DMS153 (cell line): ENCODE measurements at regions not wholly inside any gene's neighbourhood (a gene's known extent, or its start where the extent isn't known, plus 50 kb on each side); places are given as distances from the start of the nearest gene placed in this dataset.

Experiments
- DNase-seq: peaks from one replicate; lab custom pipeline; 2025; lab: John Stamatoyannopoulos, UW

- no peak for DNase-seq
These were observed 159.4 kb downstream of the COPS8 start for GRCh38 chr2:237244976-237245646.

- no peak for DNase-seq
These were observed 163.4 kb downstream of the COL6A3 start for GRCh38 chr2:237250599-237250998.

GRCh38 chr2:237251986-237252385 lies 162.0 kb downstream of the COL6A3 start:
- DNase-seq, result no peak

- DNase-seq, result no peak
These were observed 160.8 kb downstream of the COL6A3 start for GRCh38 chr2:237253046-237253702.

- DNase-seq, result no peak
These were observed 159.5 kb downstream of the COL6A3 start for GRCh38 chr2:237254369-237254861.

GRCh38 chr2:237254911-237255578 lies 158.9 kb downstream of the COL6A3 start:
- DNase-seq, result no peak

- DNase-seq, result no peak
These were observed 157.1 kb downstream of the COL6A3 start for GRCh38 chr2:237256887-237257286.

GRCh38 chr2:237257471-237257951 lies 156.5 kb downstream of the COL6A3 start:
- no peak for DNase-seq

GRCh38 chr2:237258116-237258515 lies 155.8 kb downstream of the COL6A3 start:
- DNase-seq, result no peak

- no peak for DNase-seq
These were observed 155.3 kb downstream of the COL6A3 start for GRCh38 chr2:237258615-237259014.

GRCh38 chr2:237259201-237259600 lies 154.8 kb downstream of the COL6A3 start:
- no peak for DNase-seq

GRCh38 chr2:237260039-237260620 lies 153.8 kb downstream of the COL6A3 start:
- no peak for DNase-seq

- DNase-seq, result no peak
These were observed 153.3 kb downstream of the COL6A3 start for GRCh38 chr2:237260686-237261085.

- DNase-seq, result no peak
These were observed 152.6 kb downstream of the COL6A3 start for GRCh38 chr2:237261327-237261726.

GRCh38 chr2:237262838-237263771 lies 150.9 kb downstream of the COL6A3 start:
- DNase-seq, result no peak

- no peak for DNase-seq
These were observed 149.3 kb downstream of the COL6A3 start for GRCh38 chr2:237264480-237265219.

- no peak for DNase-seq
These were observed 145.8 kb downstream of the COL6A3 start for GRCh38 chr2:237268004-237268708.

- no peak for DNase-seq
These were observed 144.7 kb downstream of the COL6A3 start for GRCh38 chr2:237269138-237269875.

- no peak for DNase-seq
These were observed 143.4 kb downstream of the COL6A3 start for GRCh38 chr2:237270520-237270919.
